ENCODE measurements at regions not wholly inside any gene's neighbourhood (a gene's known extent, or its start where the extent isn't known, plus 50 kb on each side); places are given as distances from the start of the nearest gene placed in this dataset.

DNA sequence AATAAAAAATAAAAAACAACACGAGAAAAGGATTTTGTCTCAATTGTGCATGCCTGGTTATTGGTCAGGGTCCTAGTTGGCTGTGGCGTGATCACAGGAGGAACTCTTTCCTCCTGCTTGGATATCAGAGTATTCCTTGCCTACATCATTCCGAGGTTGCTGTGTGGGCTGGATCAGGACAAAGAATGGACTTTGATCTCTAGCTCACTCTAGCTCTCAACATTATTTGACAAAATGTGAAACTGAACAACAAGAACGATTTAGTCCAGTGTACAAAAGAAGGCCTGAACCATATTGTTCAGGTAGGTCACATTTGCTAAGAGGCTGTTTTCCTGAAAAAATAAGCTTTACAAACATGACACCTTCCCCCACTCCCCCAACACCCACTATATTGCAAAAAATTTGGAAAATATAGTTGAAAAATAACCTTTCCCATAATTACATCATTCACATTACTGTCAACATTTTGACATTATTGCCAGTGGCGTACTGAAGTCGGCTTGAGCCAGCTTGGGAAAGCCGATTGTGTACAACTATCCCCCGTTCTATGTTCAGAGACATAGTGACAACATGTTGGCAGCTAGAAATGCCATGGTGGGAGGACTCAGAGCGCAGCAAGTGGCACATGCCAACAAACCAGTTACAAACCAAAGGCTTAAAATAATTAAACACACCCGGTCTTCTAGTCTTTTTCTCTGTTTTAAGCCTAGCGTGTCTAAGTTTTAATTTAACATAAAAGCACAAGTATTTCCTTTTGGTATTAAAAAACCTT, 179.0 kb downstream of the LPIN1 start:
- no peak for FAIRE-seq
- no peak overlapping the region for H3K4me2 ChIP-seq (ENCODE audit: control insufficient read depth, extremely low read depth, insufficient read depth, low read depth, low read length)

DNA sequence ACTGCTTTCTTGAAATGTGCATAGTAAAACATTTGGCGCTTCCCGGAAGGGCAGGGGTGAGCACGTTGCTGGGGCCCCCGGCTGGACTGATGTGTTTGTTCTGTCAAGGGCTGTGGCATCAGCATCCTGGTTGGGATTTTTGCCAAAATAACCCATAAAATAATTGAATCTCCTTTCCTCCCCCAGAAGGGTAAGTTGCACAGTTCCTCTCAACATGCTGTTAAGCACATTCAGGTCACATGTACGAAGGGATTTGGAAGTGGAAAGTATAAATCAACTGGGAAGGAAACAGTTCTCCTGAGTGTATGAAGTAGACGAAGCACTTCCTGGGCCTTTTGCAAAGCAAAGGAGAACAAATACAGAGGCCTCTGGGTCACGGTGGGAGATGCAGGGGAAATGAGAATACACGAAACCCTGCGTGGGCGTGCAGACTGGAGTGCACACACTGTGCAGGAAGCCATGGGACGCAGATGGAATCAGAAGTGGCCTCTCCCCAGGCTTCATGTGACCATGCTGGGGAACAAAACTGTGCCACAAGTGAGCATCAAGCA, 183.9 kb downstream of the LPIN1 start:
- Histone ChIP-seq H2AFZ (ENCODE audit: control insufficient read depth, low read length) (no peak overlapping the region), H3K4me2 (ENCODE audit: control insufficient read depth, extremely low read depth, insufficient read depth, low read depth, low read length) (no peak overlapping the region), H3K4me3 (ENCODE audit: control insufficient read depth in 2 of 3, extremely low read depth in 1 of 3, insufficient read depth in 2 of 3, low read depth in 1 of 3, low read length in 3 of 3) (no peak overlapping the region), H3K27me3 (ENCODE audit: control insufficient read depth, extremely low read depth, insufficient read depth, low read length) (no peaks in the 10 kb centered on the region), H3K36me3 (ENCODE audit: control insufficient read depth in 2 of 2, extremely low read depth in 1 of 2, insufficient read depth in 2 of 2, low read length in 2 of 2) (no peaks in the 10 kb centered on the region), H3K4me1 (ENCODE audit: control insufficient read depth, extremely low read depth, insufficient read depth, low read length) (no peaks in the 10 kb centered on the region), H3K27ac (ENCODE audit: control insufficient read depth, insufficient read depth, low read length) (no peak overlapping the region), H3K9me1 (ENCODE audit: control insufficient read depth, extremely low read depth, insufficient read depth, low read length) (no peaks in the 10 kb centered on the region), H3K9me3 (ENCODE audit: control insufficient read depth, low read depth, low read length) (no peaks in the 10 kb centered on the region), H3K79me2 (ENCODE audit: control insufficient read depth, insufficient read depth, low read length) (no peaks in the 10 kb centered on the region), H3K9ac (ENCODE audit: control insufficient read depth, extremely low read depth, insufficient read depth, low read length) (no peak overlapping the region), H4K20me1 (ENCODE audit: control insufficient read depth, extremely low read depth, insufficient read depth, low read length) (no peaks in the 10 kb centered on the region)
- no peak for FAIRE-seq
- TF ChIP-seq EZH2 (IDR thresholded peaks at IDR 0.05; ENCODE audit: low read length) = no peak
- TF ChIP-seq, protein P1, sequence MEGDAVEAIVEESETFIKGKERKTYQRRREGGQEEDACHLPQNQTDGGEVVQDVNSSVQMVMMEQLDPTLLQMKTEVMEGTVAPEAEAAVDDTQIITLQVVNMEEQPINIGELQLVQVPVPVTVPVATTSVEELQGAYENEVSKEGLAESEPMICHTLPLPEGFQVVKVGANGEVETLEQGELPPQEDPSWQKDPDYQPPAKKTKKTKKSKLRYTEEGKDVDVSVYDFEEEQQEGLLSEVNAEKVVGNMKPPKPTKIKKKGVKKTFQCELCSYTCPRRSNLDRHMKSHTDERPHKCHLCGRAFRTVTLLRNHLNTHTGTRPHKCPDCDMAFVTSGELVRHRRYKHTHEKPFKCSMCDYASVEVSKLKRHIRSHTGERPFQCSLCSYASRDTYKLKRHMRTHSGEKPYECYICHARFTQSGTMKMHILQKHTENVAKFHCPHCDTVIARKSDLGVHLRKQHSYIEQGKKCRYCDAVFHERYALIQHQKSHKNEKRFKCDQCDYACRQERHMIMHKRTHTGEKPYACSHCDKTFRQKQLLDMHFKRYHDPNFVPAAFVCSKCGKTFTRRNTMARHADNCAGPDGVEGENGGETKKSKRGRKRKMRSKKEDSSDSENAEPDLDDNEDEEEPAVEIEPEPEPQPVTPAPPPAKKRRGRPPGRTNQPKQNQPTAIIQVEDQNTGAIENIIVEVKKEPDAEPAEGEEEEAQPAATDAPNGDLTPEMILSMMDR (optimal IDR thresholded peaks at IDR 0.05 in 1 of 3, IDR thresholded peaks at IDR 0.05 in 1 of 3, conservative IDR thresholded peaks at IDR 0.05 in 1 of 3; ENCODE audit: extremely low read depth in 1 of 3, insufficient read depth in 2 of 3, low read length in 3 of 3) = no peak
- dilution Hi-C loops (cut with MboI; ENCODE audit: extremely low pct_ligation_motif_present, low sequenced_read_pairs) = no loop called here
- DNase-seq (ENCODE audit: low read depth, low spot score) = no peak

More for the DNA sequence above, 179.0 kb downstream of the LPIN1 start:
- H3K9ac ChIP-seq (ENCODE audit: control insufficient read depth, extremely low read depth, insufficient read depth, low read length) = no peak overlapping the region
- dilution Hi-C loops (cut with MboI; ENCODE audit: extremely low pct_ligation_motif_present, low sequenced_read_pairs) = no loop called here
- no peak overlapping the region for H3K4me3 ChIP-seq (ENCODE audit: control insufficient read depth in 2 of 3, extremely low read depth in 1 of 3, insufficient read depth in 2 of 3, low read depth in 1 of 3, low read length in 3 of 3)
- no peak for TF ChIP-seq EZH2 (IDR thresholded peaks at IDR 0.05; ENCODE audit: low read length)
- TF ChIP-seq, protein P1 (optimal IDR thresholded peaks at IDR 0.05 in 1 of 3, IDR thresholded peaks at IDR 0.05 in 1 of 3, conservative IDR thresholded peaks at IDR 0.05 in 1 of 3; ENCODE audit: extremely low read depth in 1 of 3, insufficient read depth in 2 of 3, low read length in 3 of 3) = no peak
- no peaks in the 10 kb centered on the region for H3K9me3 ChIP-seq (ENCODE audit: control insufficient read depth, low read depth, low read length)
- H4K20me1 ChIP-seq (ENCODE audit: control insufficient read depth, extremely low read depth, insufficient read depth, low read length) = no peaks in the 10 kb centered on the region
- no peaks in the 10 kb centered on the region for H3K36me3 ChIP-seq (ENCODE audit: control insufficient read depth in 2 of 2, extremely low read depth in 1 of 2, insufficient read depth in 2 of 2, low read length in 2 of 2)
- no peaks in the 10 kb centered on the region for H3K27me3 ChIP-seq (ENCODE audit: control insufficient read depth, extremely low read depth, insufficient read depth, low read length)
- no peak for DNase-seq (ENCODE audit: low read depth, low spot score)
- no peaks in the 10 kb centered on the region for H3K4me1 ChIP-seq (ENCODE audit: control insufficient read depth, extremely low read depth, insufficient read depth, low read length)
- no peak overlapping the region for H3K27ac ChIP-seq (ENCODE audit: control insufficient read depth, insufficient read depth, low read length)
- H3K9me1 ChIP-seq (ENCODE audit: control insufficient read depth, extremely low read depth, insufficient read depth, low read length) = no peaks in the 10 kb centered on the region
- no peak overlapping the region for H2AFZ ChIP-seq (ENCODE audit: control insufficient read depth, low read length)
- H3K79me2 ChIP-seq (ENCODE audit: control insufficient read depth, insufficient read depth, low read length) = no peaks in the 10 kb centered on the region
